ENCODE measurements at regions not wholly inside any gene's neighbourhood (a gene's known extent, or its start where the extent isn't known, plus 50 kb on each side); places are given as distances from the start of the nearest gene placed in this dataset.

- TF ChIP-seq CTCF (IDR thresholded peaks at IDR 0.05; ENCODE audit: low read depth, low read length), result no peak
- H3K4me3 ChIP-seq (ENCODE audit: low read depth, low read length), result no peak overlapping the region
These were observed 820.5 kb upstream of the SEL1L start for GRCh38 chr14:82354126-82354525.

- no peak for TF ChIP-seq CTCF (IDR thresholded peaks at IDR 0.05; ENCODE audit: low read depth, low read length)
- no peak overlapping the region for H3K4me3 ChIP-seq (ENCODE audit: low read depth, low read length)
These were observed 825.5 kb upstream of the SEL1L start for GRCh38 chr14:82359201-82359600.

DNA sequence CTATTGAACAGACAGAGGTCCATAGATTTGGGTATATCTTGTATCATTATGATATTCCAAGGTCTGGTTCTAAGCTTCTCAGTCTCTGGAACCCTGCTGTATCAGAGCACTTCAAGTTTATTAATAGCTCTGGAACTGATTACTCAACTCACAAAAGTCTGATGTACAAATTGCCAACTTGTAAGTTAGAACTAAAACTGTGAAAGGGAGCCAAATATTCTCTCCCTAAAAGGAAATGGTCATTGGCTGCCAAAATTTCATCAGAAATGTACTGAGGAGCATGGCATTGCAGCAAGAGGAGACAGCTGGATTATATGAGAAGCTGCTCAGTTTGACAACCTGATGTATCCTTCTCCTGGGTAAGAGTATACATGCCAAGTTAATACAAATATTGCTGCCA is 828.8 kb upstream of the SEL1L start:
- no peak for TF ChIP-seq CTCF (IDR thresholded peaks at IDR 0.05; ENCODE audit: low read depth, low read length)
- no peak overlapping the region for H3K4me3 ChIP-seq (ENCODE audit: low read depth, low read length)

DNA sequence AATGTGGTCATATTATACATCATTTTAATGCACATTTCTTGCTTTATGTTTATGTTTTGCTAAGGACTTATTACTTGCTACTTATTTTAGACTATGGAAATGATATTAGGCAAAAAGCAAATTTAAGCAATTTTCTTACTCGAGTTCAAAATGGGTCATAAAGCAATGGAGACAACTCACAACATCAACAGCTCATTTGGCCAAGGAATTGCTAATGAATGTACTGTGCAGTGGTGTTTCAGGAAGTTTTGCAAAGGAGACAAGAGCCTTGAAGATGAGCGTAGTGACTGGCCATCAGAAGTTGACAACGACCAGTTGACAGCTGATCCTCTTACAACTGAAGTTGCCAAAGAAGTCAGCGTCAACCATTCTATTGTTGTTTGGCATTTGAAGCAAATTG is 831.8 kb upstream of the SEL1L start:
- no peak overlapping the region for H3K4me3 ChIP-seq (ENCODE audit: low read depth, low read length)
- TF ChIP-seq CTCF (IDR thresholded peaks at IDR 0.05; ENCODE audit: low read depth, low read length), result no peak

GRCh38 chr14:82366803-82367202 is 833.1 kb upstream of the SEL1L start:
- no peak for TF ChIP-seq CTCF (IDR thresholded peaks at IDR 0.05; ENCODE audit: low read depth, low read length)
- H3K4me3 ChIP-seq (ENCODE audit: low read depth, low read length), result no peak overlapping the region

DNA sequence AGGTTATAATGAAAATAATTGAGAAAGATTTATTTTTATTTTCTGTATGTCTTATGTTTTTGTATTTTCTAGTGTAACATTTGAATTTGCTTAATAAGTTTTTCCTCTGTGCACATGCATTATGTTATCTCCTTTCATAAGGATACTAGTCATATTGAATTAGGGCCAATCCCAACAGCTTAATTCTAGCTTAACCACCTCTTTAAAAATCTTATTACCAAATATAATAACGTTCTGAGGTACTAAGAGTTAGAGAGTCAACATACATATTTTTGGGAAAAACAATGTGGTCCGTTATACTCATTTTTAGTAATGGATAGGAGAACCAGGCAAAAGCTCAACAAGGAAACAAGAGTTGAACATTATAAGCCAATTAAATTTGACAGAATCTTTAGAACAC is 845.6 kb upstream of the SEL1L start:
- TF ChIP-seq CTCF (IDR thresholded peaks at IDR 0.05; ENCODE audit: low read depth, low read length), result no peak
- H3K4me3 ChIP-seq (ENCODE audit: low read depth, low read length), result no peak overlapping the region

GRCh38 chr14:82385048-82385447 is 851.4 kb upstream of the SEL1L start:
- H3K4me3 ChIP-seq (ENCODE audit: low read depth, low read length), result no peak overlapping the region
- no peak for TF ChIP-seq CTCF (IDR thresholded peaks at IDR 0.05; ENCODE audit: low read depth, low read length)

Data from WI38 (cell line).